Astrocyte of the hippocampus (primary cell): ENCODE measurements at regions not wholly inside any gene's neighbourhood (a gene's known extent, or its start where the extent isn't known, plus 50 kb on each side); places are given as distances from the start of the nearest gene placed in this dataset.

ENCODE experiments used
- DNase-seq: peaks from one replicate; pipeline ENCODE4 v3.0.0; 2011; ENCODE audit warnings: low read depth, low spot score

GRCh38 chr20:51159981-51160380, 137.1 kb upstream of the KCNG1 start:
- DNase-seq = no peak

DNA sequence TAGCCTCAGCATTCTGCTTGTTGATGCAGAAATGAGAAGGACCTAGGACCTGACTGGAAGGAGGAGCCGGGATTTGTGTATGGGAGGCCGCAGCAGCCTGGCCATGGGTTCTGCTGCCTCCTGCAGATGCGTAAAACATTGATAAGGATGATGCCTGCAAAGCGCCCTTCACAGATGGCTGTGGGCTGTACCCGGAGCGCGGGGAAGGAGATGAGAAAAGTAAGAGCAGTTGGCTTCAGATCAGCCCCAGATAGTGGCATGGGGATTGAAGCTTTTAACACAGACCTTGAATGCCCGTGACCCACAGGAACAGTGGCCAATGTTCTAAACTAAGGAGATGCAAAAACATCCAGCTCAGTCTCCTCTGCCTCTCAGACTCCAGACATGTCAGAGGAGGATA, 136.4 kb upstream of the KCNG1 start:
- DNase-seq = no peak

DNA sequence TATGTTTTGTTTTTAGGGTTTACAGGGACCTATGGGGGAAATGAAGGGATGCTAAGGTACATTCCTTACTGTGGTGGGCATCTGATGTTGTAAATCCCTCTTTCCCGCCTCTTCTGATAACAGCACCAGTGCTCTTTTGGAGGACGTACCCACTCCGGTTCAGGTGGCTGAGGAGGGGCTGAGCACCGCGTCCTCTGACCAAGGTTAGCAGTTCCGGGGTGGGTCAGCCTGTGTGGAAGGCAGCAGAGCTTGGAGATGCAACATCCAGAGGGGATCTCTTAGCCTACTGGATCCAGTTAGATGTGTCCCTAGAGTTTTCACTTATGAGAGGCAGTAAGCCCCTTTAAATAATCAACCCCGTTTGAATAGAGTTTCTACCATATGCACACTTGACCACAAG, 135.3 kb upstream of the KCNG1 start:
- DNase-seq = no peak

GRCh38 chr20:51156041-51156982, 133.4 kb upstream of the KCNG1 start:
- DNase-seq = peak; percentile 17

- DNase-seq = no peak
These were observed 132.1 kb upstream of the KCNG1 start for GRCh38 chr20:51154708-51155690.

GRCh38 chr20:51153867-51154707, 131.2 kb upstream of the KCNG1 start:
- DNase-seq = no peak

DNA sequence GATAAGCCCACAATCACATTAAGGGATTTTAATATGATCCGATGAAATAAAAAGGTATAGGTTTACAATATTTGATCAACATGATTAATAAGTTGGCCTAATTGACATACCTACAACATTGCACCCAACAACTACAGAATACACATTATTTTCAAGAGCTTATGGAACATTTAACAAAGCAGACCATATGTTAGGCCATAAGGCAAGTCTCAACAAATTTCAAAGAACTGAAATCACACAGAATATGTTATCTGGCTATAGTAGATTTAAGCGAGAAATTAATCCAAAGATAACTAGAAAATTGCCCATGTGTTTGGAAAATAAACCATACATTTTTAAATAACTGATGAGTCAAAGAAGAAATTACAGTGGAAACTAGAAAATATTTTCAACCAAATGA, 126.0 kb upstream of the KCNG1 start:
- no peak for DNase-seq

DNA sequence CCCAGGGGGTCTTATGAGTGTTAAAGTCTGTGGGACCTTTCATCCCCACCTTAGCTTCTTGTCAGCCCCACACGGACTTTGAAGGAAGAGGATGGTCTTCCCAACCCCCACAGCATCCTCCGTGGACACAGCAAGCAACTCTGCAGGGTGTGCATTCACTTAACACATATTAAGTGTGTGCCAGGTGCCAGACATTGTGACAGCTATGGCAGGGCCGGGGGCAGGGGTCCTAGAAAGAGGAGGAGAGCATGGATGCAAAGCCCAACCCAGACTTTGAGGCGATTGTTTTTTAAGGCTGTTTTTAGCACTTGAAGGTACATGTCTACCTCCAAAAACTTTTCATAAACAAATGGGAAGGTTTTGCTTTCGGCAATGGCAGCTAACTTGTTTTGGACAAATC, 121.6 kb upstream of the KCNG1 start:
- no peak for DNase-seq

- DNase-seq = no peak
These were observed 120.7 kb upstream of the KCNG1 start for GRCh38 chr20:51143652-51144051.

GRCh38 chr20:51142448-51142847, 119.5 kb upstream of the KCNG1 start:
- DNase-seq = no peak

GRCh38 chr20:51140671-51141070, 117.8 kb upstream of the KCNG1 start:
- no peak for DNase-seq

DNA sequence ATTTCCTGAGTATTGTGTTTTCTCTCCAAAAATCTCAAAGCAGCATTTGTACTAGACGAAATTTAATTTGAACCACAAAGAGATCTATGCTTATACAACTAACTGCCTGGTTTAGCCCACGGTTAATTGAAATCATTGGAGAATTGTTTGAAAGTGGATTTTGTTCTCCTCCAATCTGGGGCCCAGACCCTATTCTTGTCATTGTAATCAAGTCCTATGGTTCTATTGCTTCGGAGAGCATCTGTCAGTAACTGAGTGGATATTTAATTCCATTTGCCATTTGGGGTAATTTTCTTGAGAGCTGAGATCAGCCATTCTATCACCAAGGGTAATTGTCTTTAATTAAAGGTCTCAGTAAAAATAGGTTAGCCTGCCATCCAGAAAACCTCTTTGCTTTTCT, 117.0 kb upstream of the KCNG1 start:
- no peak for DNase-seq

GRCh38 chr20:51138576-51138975, 115.7 kb upstream of the KCNG1 start:
- DNase-seq = no peak

GRCh38 chr20:51137461-51137860, 114.6 kb upstream of the KCNG1 start:
- DNase-seq = no peak

DNA sequence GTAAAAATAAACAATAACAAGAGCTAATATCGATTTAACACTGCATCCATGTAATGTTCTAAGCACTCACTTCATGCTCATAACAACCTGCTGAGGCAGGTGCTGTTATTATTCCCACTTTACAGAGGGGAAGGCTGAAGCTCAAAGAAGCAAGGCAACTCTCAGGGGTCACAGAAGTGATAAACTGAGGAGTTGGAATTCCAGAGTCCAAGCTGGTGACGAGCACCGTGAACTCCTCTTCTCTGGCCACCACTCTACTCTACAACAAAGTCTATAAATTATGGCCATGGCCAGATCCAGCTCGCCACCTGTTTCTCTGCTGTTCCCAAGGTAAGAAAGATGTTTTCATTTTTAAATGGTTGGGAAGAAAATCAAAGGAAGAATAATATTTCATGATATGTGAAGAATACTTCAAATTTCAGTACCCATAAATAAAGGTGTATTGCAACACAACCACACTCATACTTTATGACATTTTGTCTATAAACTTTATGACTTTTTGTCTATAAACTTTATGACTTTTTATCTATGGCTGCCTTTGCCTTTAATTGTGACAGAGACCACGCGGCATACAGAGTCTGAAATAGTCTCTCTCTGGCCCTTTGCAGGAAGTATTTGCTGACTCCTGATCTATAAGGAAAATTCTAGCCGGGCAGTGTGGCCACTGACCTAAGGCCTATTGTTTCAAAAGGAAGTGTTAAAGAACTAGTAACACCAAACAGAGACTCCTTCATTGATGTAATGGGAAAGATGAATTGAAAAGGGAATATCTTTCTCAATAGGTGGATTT, 113.2 kb upstream of the KCNG1 start:
- DNase-seq = no peak

GRCh38 chr20:51134405-51134804, 111.5 kb upstream of the KCNG1 start:
- no peak for DNase-seq

DNA sequence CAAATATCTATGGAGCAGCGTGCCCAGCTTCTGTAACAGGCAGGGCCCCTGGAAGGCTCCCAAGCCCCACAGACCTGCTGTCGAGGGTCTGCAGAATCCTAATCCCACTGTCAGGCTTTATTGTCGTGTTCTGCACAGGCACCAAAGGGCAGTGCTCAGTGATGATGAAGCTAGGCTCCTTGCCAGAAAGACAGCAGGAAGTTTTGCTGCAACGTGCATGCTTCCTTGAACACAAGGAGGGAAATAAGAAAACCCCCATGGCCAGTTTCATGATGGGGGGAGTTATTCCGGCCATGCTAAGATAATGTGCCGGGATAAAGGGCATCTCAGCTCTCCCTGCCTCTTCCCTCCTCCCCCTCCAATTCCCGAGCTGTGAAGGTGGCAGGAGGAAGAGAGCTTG, 109.4 kb upstream of the KCNG1 start:
- no peak for DNase-seq

GRCh38 chr20:51131811-51132210, 108.9 kb upstream of the KCNG1 start:
- no peak for DNase-seq

DNA sequence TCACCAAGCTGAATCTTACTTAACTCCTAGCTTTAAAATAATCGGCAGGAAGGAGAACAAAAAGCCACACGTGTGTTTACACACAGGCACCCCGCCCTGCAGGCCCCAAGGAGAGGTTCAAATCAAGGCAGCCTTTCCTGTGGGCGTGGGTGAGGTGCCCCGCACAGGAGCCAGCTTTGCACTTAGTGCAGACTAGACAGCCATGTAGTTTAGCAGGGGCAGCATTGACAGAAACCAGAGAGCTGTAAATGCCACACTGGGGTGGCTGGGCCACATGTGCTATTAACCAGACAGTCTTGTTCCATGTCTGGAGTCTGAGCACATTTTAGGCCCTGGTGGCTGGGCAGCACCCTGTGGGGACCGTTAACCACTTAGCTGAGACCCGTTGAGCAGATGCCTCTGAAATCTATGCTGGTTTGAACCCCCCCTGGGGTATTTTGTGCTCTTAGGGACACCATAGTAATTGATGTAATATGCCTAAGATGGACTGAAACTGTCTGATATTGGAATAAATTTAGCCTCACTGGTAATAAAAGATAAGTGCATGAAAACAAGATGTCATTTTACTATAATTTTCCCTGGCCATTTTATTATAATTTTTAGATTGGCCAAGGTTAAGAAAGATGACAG, 106.4 kb upstream of the KCNG1 start:
- DNase-seq = no peak

DNA sequence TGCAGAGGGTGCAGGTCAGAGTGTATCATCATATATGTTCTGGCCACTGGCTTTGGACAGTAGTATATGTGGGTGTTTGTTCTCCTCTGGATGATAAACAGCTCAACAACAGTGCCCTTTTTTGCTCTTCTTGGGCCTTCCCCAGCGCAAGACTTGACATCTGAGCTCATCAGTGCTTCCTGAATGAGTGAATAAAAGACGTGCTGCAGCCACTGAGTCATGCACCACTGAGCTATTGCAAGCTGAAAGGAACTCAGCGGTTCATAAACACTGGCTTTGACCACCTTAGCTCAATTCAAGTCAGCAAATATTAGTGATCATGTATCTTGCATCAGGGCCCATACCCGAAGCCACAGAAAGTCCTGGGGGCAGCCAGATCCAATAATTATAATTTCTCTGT, 105.3 kb upstream of the KCNG1 start:
- DNase-seq = peak; percentile 77
